Naive thymus-derived CD8-positive, alpha-beta T cell (primary cell): ENCODE measurements at regions not wholly inside any gene's neighbourhood (a gene's known extent, or its start where the extent isn't known, plus 50 kb on each side); places are given as distances from the start of the nearest gene placed in this dataset.

ENCODE experiments used
- ATAC-seq, 2 donors: fragments of 150-1000 bp; cut with Tn5 transposase in 1 of 2; sonication (Bioruptor Pico), chemical (Tn5 transposase) in 1 of 2; 1 replicate in 1 of 2; 2 replicates in 1 of 2; pipeline ENCODE4 v1.10.0; 2021; ENCODE audit warnings: mild to moderate bottlenecking in 2 of 2, moderate library complexity in 2 of 2
- POLR2A ChIA-PET: fragments of 350-600 bp; sonication (Branson Sonifier 250); formaldehyde crosslinking; loops from one replicate; lab custom pipeline; 2021; ENCODE audit warnings: antibody characterized with exemption; lab: Charles Lee
- DNase-seq, 10 donors: peaks; one replicate each; pipeline versions ENCODE4 v3.0.0 to v3.0.0-alpha.2; 2020 to 2022
- H3K27ac Mint-ChIP-seq, 10 donors: one replicate each; pipeline ENCODE4 v1.8.0; 2020 to 2022; ENCODE audit warnings: mild to moderate bottlenecking in 10 of 10, mixed read lengths in 10 of 10, moderate library complexity in 4 of 10, inconsistent platforms in 1 of 10
- H3K27me3 Mint-ChIP-seq, 5 donors: one replicate each; pipeline ENCODE4 v1.8.0; 2021 to 2022; ENCODE audit warnings: mixed read lengths in 5 of 5
- H3K36me3 Mint-ChIP-seq, 3 donors: one replicate each; pipeline ENCODE4 v1.8.0; 2020 to 2022; ENCODE audit warnings: mixed read lengths in 3 of 3, mild to moderate bottlenecking in 2 of 3, inconsistent platforms in 1 of 3
- H3K4me1 Mint-ChIP-seq, 4 donors: one replicate each; pipeline ENCODE4 v1.8.0; 2021 to 2022; ENCODE audit warnings: mixed read lengths in 4 of 4
- H3K4me3 Mint-ChIP-seq, 10 donors: one replicate each; pipeline ENCODE4 v1.8.0; 2020 to 2022; ENCODE audit warnings: mild to moderate bottlenecking in 10 of 10, mixed read lengths in 10 of 10, moderate library complexity in 6 of 10, inconsistent platforms in 1 of 10
- H3K9me3 Mint-ChIP-seq, 9 donors: one replicate each; pipeline ENCODE4 v1.8.0; 2020 to 2022; ENCODE audit warnings: mixed read lengths in 9 of 9, mild to moderate bottlenecking in 3 of 9, inconsistent platforms in 1 of 9, moderate library complexity in 1 of 9

DNA sequence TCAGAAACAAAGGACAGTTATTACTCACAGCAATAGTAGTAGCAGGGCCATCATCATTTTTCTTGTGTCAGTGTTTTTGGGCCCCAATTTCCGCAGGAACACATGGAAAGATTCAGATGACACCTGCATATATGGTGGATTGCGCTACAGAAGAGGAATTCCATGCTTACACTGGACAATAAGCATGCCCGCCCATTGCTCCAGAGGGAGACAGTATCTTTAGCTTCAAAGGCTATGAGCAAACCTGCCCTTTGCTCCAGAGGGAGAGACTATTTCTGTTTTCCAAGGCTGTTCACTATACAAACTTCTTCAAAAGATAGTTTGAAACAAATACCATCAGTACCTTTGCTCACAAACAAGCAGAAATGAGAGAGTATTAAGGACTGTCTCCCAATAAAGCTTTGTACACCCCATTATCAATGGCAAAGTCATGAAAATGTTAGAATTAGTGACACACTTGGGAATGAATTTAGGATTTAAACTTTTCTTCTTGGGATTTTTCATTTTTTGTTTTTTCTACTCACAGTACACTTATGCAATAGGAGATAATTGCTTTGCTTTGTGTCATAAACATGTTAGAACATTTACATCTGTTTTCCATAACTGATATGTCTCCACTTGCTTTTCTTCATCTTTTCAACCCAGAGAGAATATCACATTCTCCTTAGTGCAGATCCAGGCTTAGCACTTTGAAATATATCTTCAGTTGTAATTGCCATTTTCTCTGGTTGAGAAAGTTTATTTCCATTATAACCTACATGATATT is 564.5 kb upstream of the ZNF717 start:
- H3K9me3 Mint-ChIP-seq, result peaks cover 0 to 12% (median 4%) of the 10 kb centered on the region in 9 donors
- ATAC-seq (no peak), DNase-seq (no peak)
- H3K4me3 Mint-ChIP-seq, result no peak overlapping the region
- H3K36me3 Mint-ChIP-seq, result no peaks in the 10 kb centered on the region
- POLR2A ChIA-PET, result no interaction called here
- H3K27ac Mint-ChIP-seq, result no peak overlapping the region
- H3K27me3 Mint-ChIP-seq, result no peaks in the 10 kb centered on the region
- H3K4me1 Mint-ChIP-seq, result no peaks in the 10 kb centered on the region

DNA sequence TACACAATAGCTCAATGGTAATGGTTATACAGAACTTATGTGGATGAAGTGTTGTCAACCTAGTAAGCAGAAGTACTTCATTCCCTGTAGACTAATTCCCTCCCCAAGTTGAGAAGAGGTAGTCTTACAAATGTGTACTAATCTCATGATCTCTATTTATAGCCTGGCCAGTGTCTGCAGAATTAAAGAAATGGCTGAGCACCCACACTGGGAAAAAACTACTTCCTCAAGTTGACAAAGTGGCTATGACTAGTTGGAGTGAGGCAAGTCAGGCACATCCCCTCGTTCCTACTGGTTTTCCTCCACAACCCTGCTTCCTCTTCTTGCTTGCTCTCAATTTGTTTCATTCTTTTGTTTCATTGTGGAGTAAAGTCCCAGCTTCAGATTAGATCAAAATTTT is 566.7 kb upstream of the ZNF717 start:
- Mint-ChIP-seq H3K27ac (no peak overlapping the region), H3K4me3 (no peak overlapping the region), H3K4me1 (no peaks in the 10 kb centered on the region), H3K36me3 (no peaks in the 10 kb centered on the region), H3K27me3 (no peaks in the 10 kb centered on the region), H3K9me3 (peaks cover 0 to 9% (median 4%) of the 10 kb centered on the region in 9 donors)
- no peak for ATAC-seq
- POLR2A ChIA-PET, result no interaction called here
- DNase-seq, result no peak

DNA sequence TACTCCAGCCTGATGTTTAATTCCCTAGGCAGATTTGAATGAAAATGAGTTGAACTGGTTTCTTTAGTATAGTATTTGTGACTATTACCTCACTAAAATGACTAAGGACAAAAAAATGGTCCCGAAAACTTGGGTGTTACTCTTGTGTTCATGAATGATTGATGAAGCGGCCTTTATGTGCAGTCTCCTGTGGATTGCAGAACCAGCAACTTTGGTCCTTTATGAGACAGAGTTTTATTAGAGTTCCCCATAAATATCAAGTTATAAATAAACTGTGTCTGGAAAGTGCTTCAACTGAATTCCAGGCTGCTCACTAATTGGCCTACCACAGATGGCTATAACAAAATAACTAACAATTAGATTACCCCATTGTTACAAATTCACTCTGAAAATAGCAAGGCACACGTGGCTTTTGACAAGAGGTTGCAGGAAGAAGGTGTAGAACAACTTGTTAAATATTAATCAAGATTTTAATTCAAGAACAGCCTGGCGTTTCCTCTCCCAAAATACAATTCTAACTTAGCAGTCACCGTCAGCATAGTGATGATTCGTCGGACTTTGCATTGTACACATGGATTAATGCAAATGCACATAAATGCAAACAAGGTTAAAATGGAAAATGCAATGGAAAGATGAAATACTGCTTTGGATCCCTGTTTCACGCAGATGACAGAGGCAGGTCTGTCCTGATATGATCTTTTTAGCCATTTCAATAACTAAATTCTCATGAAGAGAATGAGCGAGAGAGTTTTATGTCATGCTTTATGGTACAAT is 567.3 kb upstream of the ZNF717 start:
- no peaks in the 10 kb centered on the region for H3K36me3 Mint-ChIP-seq
- no peaks in the 10 kb centered on the region for H3K4me1 Mint-ChIP-seq
- no peaks in the 10 kb centered on the region for H3K27me3 Mint-ChIP-seq

DNA sequence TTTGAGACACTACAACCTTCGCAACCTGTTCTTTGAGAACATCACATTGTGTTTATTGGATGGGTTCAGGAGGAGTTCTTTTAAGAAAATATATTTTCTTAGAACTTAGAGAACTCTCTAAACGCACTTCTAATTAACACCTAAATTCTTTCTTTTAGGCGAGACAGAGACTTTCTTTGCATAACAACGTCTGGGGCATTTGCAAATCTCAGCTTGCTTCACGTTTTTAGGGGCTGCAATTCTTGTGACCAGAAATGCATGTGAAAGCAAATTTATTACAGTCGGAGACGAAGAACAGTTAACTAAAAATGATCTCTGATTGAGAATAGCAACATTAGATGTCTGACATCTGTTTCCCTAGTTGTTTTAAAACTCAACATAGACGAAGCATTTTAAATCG is 568.3 kb upstream of the ZNF717 start:
- Mint-ChIP-seq H3K27ac (no peak overlapping the region), H3K9me3 (peaks cover 0 to 9% (median 4%) of the 10 kb centered on the region in 9 donors), H3K36me3 (no peaks in the 10 kb centered on the region), H3K4me3 (no peak overlapping the region), H3K27me3 (no peaks in the 10 kb centered on the region), H3K4me1 (no peaks in the 10 kb centered on the region)
- POLR2A ChIA-PET, result no interaction called here
- ATAC-seq (no peak), DNase-seq (no peak)

More for the DNA sequence above, 567.3 kb upstream of the ZNF717 start:
- no peak for ATAC-seq
- no peak for DNase-seq
- peaks cover 0 to 9% (median 4%) of the 10 kb centered on the region in 9 donors for H3K9me3 Mint-ChIP-seq
- H3K27ac Mint-ChIP-seq, result no peak overlapping the region
- POLR2A ChIA-PET, result no interaction called here
- no peak overlapping the region for H3K4me3 Mint-ChIP-seq

DNA sequence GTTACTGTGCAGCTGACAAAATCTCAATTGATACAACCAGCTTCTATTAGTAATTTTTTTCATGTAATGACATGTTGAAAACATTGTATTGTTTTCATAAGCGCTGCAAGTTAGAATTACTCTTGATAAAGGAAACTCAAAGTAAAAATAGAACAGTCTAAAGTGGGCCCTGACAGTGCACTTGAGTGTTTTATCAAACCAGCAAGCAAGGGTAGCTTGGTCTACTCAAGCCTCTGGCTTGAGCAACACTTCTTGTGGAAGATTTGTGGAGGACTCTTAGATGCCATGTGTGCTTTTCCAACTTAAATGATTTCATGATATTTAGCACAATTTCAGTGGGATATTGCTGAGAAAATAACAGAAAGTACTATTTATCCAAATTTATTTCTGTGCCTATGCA is 575.7 kb upstream of the ZNF717 start:
- no peaks in the 10 kb centered on the region for H3K27me3 Mint-ChIP-seq
- no peaks in the 10 kb centered on the region for H3K36me3 Mint-ChIP-seq
- no peak for ATAC-seq
- H3K9me3 Mint-ChIP-seq, result peaks cover 0 to 22% (median 8%) of the 10 kb centered on the region in 9 donors
- H3K4me1 Mint-ChIP-seq, result no peaks in the 10 kb centered on the region
- H3K4me3 Mint-ChIP-seq, result no peak overlapping the region
- no peak overlapping the region for H3K27ac Mint-ChIP-seq
- POLR2A ChIA-PET, result no interaction called here
- no peak for DNase-seq

DNA sequence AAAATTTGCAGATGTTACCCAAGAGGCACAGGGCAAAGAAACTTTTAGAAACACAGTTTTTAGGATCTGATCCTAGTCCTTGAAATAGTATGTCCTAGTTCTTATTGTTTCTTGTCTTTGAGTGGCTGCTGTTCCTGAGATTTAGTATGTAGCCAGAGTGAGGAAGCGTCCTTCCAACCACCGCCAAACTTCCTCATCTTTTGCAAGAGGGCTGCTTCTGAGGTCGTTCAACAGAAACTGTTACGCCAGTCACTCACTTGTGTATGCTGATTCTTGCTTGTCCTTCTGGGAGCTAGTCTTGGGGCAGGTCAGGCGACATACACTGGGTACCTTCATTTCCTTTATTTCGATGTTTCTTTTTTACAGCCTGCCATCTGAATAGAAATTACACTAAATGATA is 577.3 kb upstream of the ZNF717 start:
- POLR2A ChIA-PET, result no interaction called here
- Mint-ChIP-seq H3K36me3 (no peaks in the 10 kb centered on the region), H3K27me3 (no peaks in the 10 kb centered on the region), H3K9me3 (peaks cover 0 to 25% (median 9%) of the 10 kb centered on the region in 9 donors), H3K4me3 (no peak overlapping the region), H3K4me1 (no peaks in the 10 kb centered on the region), H3K27ac (no peak overlapping the region)
- no peak for DNase-seq
- no peak for ATAC-seq

DNA sequence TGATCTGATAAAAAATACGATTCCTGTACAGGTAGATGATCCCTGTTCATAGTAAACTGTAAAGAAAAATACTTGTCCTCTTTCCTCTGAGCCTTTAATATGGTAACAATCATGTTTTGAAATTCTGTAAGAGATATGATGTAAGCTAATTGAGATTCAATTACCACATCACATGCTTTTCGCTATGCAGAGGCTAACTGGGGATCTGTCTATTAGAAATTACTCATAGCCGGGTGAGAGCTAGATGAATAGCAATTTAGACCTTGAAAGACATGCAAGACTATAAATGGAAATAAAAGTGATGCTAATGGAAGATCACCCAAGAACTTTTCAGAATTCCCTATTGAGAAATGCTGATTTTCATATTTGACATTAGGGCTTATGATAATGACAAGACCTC is 579.9 kb upstream of the ZNF717 start:
- no peak for DNase-seq

DNA sequence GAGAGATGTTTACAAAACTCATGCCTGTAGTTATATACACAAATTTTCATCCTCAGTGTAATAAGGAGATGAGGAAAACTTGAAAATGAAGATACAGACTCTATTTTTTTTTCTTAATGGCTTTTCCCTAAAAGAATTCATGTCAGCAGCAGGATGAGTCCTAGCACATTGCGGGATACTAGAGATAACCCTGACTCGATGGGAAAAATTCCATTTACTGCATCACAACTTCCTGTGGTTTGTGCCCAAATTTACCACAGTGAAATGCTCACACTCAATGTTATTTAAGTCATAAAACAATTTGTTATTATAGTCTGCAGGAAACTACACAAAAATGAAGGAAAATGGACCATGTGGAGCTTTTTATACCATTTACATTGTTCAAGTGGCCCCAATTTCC is 581.9 kb upstream of the ZNF717 start:
- Mint-ChIP-seq H3K27me3 (no peaks in the 10 kb centered on the region), H3K27ac (no peak overlapping the region), H3K4me1 (no peaks in the 10 kb centered on the region), H3K4me3 (no peak overlapping the region), H3K9me3 (peaks cover 0 to 35% (median 12%) of the 10 kb centered on the region in 9 donors), H3K36me3 (no peaks in the 10 kb centered on the region)
- POLR2A ChIA-PET, result no interaction called here
- ATAC-seq (no peak), DNase-seq (no peak)

More for the DNA sequence above, 579.9 kb upstream of the ZNF717 start:
- Mint-ChIP-seq H3K4me1 (no peaks in the 10 kb centered on the region), H3K4me3 (no peak overlapping the region), H3K9me3 (peaks cover 0 to 34% (median 12%) of the 10 kb centered on the region in 9 donors), H3K36me3 (no peaks in the 10 kb centered on the region), H3K27me3 (no peaks in the 10 kb centered on the region), H3K27ac (no peak overlapping the region)
- POLR2A ChIA-PET, result no interaction called here
- no peak for ATAC-seq

DNA sequence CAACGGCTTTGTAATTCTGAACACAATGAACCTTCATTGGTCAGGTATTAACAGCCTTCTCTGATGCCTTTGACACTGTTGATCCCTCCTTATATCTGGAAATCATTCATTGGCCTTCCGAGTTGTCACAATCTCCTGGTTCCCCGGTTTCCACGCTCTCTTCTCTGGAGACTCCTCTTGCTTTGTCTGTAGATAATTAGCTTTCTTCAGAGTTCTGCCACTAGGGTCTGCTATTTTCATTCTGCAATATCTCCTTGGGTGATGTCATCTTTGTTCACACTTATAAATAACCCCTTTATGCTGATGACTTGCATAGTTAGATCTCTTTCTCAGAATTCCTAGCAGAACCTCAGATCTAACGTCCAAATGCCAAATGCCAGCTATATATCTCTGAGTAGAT is 583.8 kb upstream of the ZNF717 start:
- Mint-ChIP-seq H3K36me3 (no peaks in the 10 kb centered on the region), H3K9me3 (peaks cover 0 to 29% (median 15%) of the 10 kb centered on the region in 9 donors), H3K27me3 (no peaks in the 10 kb centered on the region), H3K27ac (no peak overlapping the region), H3K4me1 (no peaks in the 10 kb centered on the region), H3K4me3 (no peak overlapping the region)
- ATAC-seq (no peak), DNase-seq (no peak)
- POLR2A ChIA-PET, result no interaction called here

DNA sequence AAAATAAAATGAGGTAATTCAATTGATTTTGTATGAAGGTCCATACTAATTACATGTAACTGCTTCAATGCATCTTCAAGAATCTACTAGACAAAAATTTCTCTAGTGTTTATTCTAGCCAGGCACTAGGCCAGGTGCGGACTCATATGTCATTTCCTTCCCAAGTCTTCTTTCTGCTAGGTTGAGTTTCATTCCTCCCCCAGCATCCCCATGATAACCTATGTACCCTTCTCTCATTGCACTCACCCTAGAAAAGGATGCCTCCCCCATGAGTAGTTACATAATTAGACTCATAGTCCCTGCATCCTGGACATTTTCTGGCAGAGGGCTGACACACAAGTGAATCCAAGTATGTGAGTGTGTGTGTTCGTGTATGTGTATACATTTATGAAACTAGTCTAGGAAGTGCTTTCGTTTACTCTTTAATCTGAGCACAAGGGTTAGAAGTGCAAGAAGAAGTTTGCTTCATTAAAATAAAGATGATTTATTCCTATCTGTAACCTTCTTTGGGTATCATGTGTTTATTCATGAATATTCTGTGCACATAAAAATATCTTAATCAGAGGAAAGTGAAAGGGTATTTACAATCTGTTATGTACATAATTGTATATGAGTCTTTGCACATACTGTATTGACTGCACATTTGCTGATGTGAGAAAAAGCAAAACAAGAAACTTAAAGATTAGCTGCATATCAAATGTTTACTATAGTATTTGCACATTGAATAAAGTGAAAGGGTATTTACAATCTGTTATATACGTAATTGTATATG is 585.6 kb upstream of the ZNF717 start:
- Mint-ChIP-seq H3K4me1 (no peaks in the 10 kb centered on the region), H3K4me3 (no peak overlapping the region), H3K36me3 (no peaks in the 10 kb centered on the region), H3K27me3 (no peaks in the 10 kb centered on the region), H3K27ac (no peak overlapping the region), H3K9me3 (peaks cover 0 to 25% (median 15%) of the 10 kb centered on the region in 9 donors)
- DNase-seq (no peak), ATAC-seq (no peak)
- POLR2A ChIA-PET, result no interaction called here

DNA sequence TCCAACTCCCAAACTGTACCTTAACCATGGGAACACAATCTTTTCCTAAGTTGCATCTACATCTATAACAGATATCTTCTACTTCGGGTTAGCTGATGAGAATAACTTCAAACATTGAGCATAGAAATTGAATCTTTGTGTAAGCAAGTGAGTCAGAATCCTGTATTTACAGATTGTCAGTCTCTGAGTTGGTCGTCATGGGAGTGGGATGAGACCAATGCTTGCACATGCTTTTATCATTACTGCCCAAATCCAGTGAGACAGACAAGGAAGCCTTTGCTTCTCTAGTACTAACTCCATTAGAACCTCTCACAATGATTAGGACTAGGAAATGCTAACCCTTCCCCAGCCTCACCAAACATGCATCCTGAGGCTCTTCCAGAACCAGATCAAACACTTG is 587.1 kb upstream of the ZNF717 start:
- Mint-ChIP-seq H3K9me3 (peaks cover 0 to 33% (median 12%) of the 10 kb centered on the region in 9 donors), H3K27me3 (no peaks in the 10 kb centered on the region), H3K27ac (no peak overlapping the region), H3K4me1 (no peaks in the 10 kb centered on the region), H3K4me3 (no peak overlapping the region), H3K36me3 (no peaks in the 10 kb centered on the region)
- ATAC-seq, result no peak
- no peak for DNase-seq
- POLR2A ChIA-PET, result no interaction called here

DNA sequence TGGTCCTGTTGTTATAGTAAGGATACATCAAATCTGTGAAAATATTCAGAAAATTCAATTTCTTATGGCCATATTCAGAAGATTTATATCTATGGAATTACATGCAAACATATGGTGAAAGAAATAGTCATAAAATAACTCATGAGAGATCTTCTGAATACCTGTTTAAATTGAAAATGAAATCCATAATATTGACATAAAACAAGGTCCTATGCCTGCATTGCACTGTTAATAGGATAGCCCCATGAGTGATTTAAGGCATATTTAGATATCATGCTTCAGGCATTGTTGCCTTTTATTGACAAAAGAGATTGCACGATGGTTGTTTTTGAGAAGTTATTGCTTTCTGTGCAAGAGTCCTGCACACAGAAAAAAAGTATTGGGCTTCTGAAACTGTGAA is 591.7 kb upstream of the ZNF717 start:
- no peaks in the 10 kb centered on the region for H3K27me3 Mint-ChIP-seq
- H3K36me3 Mint-ChIP-seq, result peaks cover 0 to 4% (median 0%) of the 10 kb centered on the region in 3 donors
- peaks cover 0 to 18% (median 12%) of the 10 kb centered on the region in 9 donors for H3K9me3 Mint-ChIP-seq
- POLR2A ChIA-PET, result no interaction called here
- H3K27ac Mint-ChIP-seq, result no peak overlapping the region
- H3K4me3 Mint-ChIP-seq, result no peak overlapping the region
- ATAC-seq (no peak), DNase-seq (no peak)
- no peaks in the 10 kb centered on the region for H3K4me1 Mint-ChIP-seq

DNA sequence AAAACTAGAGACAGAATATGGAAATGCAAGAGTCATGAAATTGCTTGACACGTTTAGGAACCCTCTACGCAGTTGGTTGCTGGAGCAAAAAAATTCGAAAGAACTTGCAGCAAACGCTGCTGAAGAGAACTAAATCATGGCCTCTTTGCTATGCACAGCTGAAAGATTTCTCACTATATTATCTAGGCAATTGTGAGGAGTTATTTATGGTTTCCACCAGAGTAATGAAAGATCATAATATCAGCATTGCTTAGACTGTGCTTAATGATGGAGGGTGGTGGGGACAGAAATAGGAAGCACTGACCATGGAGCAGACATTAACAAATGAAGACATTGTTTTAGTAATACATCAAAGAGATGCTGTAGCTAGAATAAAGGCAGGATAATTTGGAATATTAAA is 593.4 kb upstream of the ZNF717 start:
- no peak for DNase-seq
- POLR2A ChIA-PET, result no interaction called here
- Mint-ChIP-seq H3K9me3 (peaks cover 0 to 18% (median 10%) of the 10 kb centered on the region in 9 donors), H3K4me3 (no peak overlapping the region), H3K27ac (no peak overlapping the region), H3K4me1 (no peaks in the 10 kb centered on the region), H3K36me3 (peaks cover 0 to 4% (median 0%) of the 10 kb centered on the region in 3 donors), H3K27me3 (no peaks in the 10 kb centered on the region)
- no peak for ATAC-seq
